MCF 10A (cell line): ENCODE measurements at regions not wholly inside any gene's neighbourhood (a gene's known extent, or its start where the extent isn't known, plus 50 kb on each side); places are given as distances from the start of the nearest gene placed in this dataset.

Experiments
- BruUV-seq: library from RNA; stranded (reverse); fragments of 400-500 nt; replicated peaks from 2 replicates; lab custom pipeline; 2021; lab: Mats Ljungman, UMichigan
- CTCF ChIA-PET: fragments of 300-600 bp; sonication (Branson Sonifier 250); formaldehyde crosslinking; extraction: SDS; loops from one replicate; lab custom pipeline; 2021; ENCODE audit warnings: antibody characterized with exemption, inconsistent platforms; lab: Yijun Ruan, JAX
- POLR2A ChIA-PET: fragments of 300-600, 350-650 bp; sonication (Branson Sonifier 250); formaldehyde crosslinking; extraction: SDS; loops from one replicate; lab custom pipeline; 2020; ENCODE audit warnings: antibody characterized with exemption, inconsistent platforms; lab: Yijun Ruan, JAX
- DNase-seq: peaks from one replicate; pipeline ENCODE4 v3.0.0-alpha.2; 2018; ENCODE audit not compliant: unreplicated experiment
- H3K27ac Mint-ChIP-seq: one replicate; pipeline ENCODE4 v1.8.0; 2022; ENCODE audit warnings: mild to moderate bottlenecking, low read depth, mixed read lengths; ENCODE audit not compliant: unreplicated experiment
- H3K27me3 Mint-ChIP-seq: one replicate; pipeline ENCODE4 v1.8.0; 2022; ENCODE audit warnings: mixed read lengths; ENCODE audit not compliant: insufficient read depth, unreplicated experiment
- H3K36me3 Mint-ChIP-seq: one replicate; pipeline ENCODE4 v1.8.0; 2022; ENCODE audit warnings: mild to moderate bottlenecking, moderate library complexity, mixed read lengths; ENCODE audit not compliant: insufficient read depth, unreplicated experiment
- H3K4me1 Mint-ChIP-seq: one replicate; pipeline ENCODE4 v1.8.0; 2022; ENCODE audit warnings: mixed read lengths; ENCODE audit not compliant: insufficient read depth, unreplicated experiment
- H3K4me3 Mint-ChIP-seq: one replicate; pipeline ENCODE4 v1.8.0; 2022; ENCODE audit warnings: mild to moderate bottlenecking, moderate library complexity, mixed read lengths; ENCODE audit not compliant: unreplicated experiment
- H3K9me3 Mint-ChIP-seq: one replicate; pipeline ENCODE4 v1.8.0; 2022; ENCODE audit warnings: mixed read lengths; ENCODE audit not compliant: unreplicated experiment
- intact Hi-C: fragments of 100-400 bp; cut with micrococcal nuclease; formaldehyde crosslinking; loops from 2 replicates; pipeline ENCODE4 v1.14.1; 2022
- TF ChIP-seq, protein P1 (sequence below): fragments of 200-600 bp; IDR thresholded peaks from one replicate; pipeline ENCODE4 v1.8.0; 2022; ENCODE audit warnings: antibody characterized with exemption, mild to moderate bottlenecking; ENCODE audit not compliant: unreplicated experiment

DNA sequence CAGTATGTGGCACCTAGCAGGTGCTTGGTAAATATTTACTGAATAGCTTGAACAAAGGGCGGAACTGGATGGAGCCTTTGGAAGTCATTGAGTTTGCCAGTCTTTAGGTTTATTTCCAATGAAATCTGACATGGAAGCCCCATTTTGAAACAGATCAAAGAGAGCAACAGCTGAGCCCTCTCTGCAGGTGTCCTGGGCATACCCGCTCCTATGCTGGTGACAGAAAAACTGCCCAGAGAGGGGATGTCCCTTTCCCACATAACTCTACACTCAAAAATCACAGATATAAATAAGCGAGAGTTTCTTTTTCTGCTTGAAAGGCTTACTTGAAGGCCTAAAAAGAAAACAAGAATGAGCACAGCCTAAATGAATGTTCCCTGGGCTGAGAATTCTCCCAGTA lies 53.0 kb upstream of the RALY start:
- DNase-seq, result no peak
- intact Hi-C loops, result no loop called here
- BruUV-seq, result no TSS peak
- no peak overlapping the region for H3K27ac Mint-ChIP-seq
- TF ChIP-seq, protein P1, sequence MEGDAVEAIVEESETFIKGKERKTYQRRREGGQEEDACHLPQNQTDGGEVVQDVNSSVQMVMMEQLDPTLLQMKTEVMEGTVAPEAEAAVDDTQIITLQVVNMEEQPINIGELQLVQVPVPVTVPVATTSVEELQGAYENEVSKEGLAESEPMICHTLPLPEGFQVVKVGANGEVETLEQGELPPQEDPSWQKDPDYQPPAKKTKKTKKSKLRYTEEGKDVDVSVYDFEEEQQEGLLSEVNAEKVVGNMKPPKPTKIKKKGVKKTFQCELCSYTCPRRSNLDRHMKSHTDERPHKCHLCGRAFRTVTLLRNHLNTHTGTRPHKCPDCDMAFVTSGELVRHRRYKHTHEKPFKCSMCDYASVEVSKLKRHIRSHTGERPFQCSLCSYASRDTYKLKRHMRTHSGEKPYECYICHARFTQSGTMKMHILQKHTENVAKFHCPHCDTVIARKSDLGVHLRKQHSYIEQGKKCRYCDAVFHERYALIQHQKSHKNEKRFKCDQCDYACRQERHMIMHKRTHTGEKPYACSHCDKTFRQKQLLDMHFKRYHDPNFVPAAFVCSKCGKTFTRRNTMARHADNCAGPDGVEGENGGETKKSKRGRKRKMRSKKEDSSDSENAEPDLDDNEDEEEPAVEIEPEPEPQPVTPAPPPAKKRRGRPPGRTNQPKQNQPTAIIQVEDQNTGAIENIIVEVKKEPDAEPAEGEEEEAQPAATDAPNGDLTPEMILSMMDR, result no peak
- peaks cover 12% of the 10 kb centered on the region for H3K4me1 Mint-ChIP-seq
- CTCF ChIA-PET, result interaction anchor here (0.9 kb wide), 1 partner anchor 12 kb away, joined by 3 read pairs; no protein-coding TSS in a partner anchor
- POLR2A ChIA-PET, result interaction anchor here (0.8 to 1.3 kb wide), 3 partner anchors 13 to 55 kb away, joined by 3 to 6 read pairs (median 3); partner anchors contain the start of gene RALY
- H3K4me3 Mint-ChIP-seq, result no peak overlapping the region
- H3K27me3 Mint-ChIP-seq, result no peaks in the 10 kb centered on the region
- no peaks in the 10 kb centered on the region for H3K9me3 Mint-ChIP-seq
- H3K36me3 Mint-ChIP-seq, result no peaks in the 10 kb centered on the region
